ENCODE measurements at regions not wholly inside any gene's neighbourhood (a gene's known extent, or its start where the extent isn't known, plus 50 kb on each side); places are given as distances from the start of the nearest gene placed in this dataset.

DNA sequence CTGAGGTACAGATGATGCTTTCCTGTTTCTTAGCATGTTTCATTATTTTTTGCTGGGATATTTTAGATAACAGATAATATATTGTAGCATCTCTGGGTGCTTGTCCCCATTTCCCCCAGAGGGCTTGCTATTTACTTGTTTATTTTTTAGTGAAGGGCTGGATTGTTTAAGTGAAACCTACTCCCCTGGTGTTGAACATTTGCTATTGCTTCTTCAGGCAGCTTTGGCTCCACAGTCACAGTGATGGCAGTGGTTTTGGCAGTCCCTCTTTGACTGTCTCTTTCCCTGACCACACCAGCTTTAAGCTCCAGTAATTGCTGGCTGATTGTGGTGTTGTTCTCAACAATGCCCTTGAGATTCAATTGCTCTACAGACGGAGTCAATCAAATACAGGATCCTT is 128.9 kb downstream of the KLF13 start:
- no peak for DNase-seq

DNA sequence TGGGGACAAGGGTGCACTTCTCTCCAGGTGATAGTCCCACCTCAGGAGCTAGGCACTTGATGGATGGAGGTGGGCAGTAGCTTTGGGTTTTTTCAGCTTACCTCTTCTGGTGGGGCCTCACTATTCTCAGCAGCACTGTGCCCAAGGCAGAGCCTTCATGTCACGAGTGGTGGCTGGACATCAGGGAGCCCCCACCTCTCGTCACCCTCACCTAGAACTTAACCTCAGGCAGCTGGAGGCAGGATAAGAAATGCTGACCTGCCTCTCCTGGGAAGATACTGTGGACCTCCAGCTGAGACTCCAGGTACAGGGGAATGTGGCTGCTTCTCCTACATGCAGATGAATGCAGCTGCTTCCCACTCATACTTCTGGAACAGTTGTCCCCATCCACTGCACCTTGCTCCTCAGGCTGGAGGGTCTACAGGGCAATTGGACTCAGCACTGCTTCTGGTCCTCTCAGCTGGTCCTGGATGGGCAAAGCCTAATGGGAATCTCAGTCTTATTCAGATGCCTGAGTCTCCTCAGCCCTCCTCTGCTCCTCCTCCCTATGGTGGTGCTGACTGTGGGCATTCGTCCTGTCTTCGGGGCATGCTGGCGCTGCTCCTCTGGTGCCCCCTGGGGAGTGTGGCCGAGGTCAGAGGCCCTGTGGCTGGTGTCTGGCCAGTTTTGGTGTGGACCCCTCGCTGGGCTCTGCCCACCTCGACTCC is 129.9 kb downstream of the KLF13 start:
- no peak for DNase-seq

DNA sequence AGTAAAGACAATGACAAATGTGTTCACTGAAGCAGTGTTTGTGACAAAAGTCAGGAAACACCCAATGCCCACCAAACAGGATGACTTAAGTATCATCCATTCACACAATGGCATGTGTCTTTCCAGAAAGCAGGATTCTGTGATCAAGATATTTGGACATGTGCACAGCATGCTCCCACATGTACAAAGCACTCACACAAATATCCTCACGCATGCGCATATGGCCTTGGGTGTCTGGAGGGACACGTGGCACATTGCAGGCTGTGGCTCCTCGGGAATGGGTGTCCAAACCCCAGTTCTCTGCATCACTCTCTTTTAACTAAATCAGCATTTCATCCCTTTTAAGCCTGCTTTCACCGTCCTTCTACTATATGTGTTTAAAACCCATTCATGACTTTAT is 130.5 kb downstream of the KLF13 start:
- DNase-seq: no peak

DNA sequence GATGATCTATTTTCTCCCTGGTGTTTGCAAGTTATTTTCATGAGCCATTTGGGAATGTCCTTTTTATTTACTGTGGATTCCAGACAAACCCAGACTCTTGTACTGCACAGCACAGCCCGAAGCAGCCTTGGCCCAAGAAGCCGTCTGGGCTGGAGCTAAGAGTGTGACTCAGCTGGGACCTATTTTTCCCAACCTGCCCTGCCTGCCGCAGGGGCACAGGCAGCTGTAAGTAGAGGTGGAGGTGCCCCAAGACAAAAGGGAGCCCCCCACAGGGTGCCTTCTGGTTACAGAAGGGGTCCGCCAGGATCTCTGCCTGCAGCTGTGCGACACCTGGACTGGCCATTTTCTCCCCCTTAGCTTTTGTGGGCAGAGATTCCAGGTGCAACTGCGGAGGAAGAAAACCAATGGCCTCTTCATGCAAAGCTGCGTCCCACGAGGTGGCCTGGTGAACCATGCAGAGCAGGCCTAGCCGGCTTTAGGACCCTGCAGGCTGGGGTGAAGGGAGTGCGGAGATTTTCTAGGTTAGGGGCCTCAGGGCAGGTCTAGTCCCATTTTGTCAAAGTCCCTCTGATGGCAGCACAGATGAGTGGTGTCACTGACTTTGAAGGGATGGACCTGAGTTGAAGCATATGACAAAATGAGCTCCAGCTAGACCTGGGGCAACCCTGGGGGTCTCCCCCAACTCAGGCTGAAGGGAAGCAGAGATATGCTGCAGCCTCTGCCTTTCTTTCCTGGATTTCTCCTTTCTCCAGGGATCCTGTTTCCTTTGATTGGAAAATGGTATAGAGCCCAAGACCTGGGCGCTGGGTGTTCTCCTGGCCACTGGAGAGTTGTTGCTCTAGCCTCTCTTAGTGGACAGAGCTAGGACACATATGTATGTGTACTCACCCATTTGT is 131.2 kb downstream of the KLF13 start:
- DNase-seq: no peak

DNA sequence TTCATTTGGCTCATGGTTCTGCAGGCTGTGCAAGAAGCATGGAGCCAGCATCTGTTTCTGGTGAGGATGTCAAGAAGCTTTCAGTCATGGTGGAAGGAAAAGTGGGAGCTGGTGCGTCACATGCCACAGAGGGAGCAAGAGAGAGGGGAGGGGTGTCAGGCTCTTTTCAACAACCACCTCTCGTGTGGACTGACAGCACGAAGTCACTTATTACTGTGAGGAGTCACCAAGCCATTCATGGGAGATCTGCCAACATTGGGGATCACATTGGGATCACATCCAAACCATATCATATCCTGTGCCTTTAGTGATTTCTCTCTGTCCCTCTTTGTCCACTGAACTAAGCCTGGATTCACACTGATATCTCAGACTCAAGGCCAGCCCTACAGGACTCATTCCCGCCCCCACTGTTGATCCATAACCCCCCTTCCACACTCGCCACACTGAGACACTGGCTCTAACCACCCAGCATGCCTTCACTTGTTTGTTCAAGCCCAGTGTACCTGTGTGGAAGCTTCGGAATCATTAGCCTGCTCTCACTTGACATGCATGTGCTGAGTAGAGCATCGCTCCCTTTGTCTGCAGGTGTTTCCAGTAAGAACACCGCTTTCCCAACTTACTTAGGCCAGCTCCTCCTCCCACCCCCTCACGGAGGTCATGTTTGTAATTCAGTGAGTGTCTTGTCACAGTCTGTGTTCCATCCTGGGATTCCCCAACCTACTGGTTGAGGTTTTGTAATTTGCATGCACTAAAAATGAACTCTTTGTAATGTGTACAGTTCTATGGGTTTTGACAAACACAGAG is 132.2 kb downstream of the KLF13 start:
- no peak for DNase-seq

DNA sequence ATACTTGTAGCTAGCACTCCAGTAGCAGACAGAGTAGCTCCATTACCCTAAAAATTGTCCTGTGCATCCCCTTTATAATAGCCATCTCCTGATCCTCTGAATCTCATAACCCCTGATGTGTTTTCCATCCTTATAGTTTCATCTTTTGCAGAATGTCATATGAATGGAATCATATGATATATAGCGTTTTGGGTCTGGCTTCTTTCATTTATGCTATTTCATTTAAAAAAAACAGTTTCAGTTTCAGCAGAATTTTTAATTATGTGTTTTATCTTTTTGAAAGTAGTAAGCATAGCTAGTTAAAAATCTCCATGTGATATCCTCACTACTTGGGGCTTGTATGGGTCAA is 132.7 kb downstream of the KLF13 start:
- no peak for DNase-seq

DNA sequence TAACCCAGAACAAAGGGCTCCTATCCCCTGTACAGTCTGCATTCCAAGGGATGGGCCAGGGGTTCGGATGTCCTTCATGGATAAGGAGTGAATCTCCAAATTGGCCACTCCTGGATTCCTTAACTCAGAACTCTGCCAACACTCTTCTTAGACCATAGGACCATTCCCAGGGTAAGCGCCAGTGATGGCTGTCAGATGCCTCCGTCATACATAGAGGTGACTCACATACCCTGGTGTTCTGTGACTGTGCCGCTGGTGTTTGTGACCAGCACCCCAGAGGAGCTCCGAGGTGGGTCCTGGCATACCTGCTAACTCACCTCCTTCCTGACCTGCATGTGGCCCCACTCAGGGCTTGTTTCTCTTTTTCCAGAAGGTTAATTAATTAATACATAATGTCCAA is 134.7 kb downstream of the KLF13 start:
- DNase-seq: no peak

DNA sequence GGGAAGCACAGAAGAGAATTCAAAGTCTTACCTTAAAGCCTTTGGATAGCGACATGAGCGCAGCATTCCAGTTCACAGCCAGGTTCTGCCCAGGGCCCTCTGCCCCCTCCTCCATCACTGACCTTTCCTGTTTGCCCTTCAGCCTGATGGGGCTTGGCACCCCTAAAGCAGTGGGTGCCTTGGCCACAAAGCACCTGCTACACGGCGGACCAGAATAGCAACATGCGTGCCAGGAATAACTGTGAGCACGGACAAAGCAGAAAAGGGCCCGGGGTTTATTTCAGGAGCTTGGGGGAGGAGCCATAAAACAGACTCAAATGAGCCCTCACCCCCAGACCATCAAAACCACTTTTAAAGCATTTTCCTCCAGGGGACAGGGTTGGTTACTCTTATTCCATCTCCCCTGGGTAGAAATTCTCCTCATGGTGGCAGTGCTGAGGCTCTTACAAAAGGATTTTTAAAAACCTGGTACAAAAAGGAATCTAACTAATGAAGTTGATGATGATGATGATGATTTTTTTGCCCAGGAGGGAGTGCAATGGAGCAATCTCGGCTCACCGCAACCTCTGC is 135.4 kb downstream of the KLF13 start:
- DNase-seq: no peak

DNA sequence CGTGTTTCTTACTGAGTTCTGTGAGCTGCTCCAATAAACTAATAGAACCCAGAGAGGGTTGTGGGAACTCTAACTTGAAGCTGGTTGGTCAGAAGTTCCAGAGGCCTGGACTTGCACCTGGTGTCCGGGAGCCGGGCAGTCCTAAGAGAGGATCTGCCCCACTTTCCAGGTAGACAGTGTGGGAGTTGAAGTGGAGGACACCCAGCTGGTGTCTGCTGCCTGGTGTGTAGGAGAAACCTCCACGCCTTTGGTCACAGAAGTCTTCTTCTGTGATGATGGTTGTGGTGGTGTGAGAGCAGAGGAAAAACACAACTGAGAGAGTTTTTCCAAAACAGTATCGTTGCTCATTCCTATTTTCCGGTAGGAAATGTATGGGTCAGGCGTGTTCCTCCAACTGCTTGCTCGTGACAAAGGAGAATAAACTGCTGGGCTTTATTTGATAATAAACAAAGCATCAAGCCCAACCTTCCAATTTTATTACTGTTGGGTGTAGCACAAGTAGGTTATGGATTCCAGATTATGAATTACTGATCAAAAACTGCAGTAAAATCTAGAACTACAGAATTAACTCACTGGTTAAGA is 137.0 kb downstream of the KLF13 start:
- DNase-seq: no peak

DNA sequence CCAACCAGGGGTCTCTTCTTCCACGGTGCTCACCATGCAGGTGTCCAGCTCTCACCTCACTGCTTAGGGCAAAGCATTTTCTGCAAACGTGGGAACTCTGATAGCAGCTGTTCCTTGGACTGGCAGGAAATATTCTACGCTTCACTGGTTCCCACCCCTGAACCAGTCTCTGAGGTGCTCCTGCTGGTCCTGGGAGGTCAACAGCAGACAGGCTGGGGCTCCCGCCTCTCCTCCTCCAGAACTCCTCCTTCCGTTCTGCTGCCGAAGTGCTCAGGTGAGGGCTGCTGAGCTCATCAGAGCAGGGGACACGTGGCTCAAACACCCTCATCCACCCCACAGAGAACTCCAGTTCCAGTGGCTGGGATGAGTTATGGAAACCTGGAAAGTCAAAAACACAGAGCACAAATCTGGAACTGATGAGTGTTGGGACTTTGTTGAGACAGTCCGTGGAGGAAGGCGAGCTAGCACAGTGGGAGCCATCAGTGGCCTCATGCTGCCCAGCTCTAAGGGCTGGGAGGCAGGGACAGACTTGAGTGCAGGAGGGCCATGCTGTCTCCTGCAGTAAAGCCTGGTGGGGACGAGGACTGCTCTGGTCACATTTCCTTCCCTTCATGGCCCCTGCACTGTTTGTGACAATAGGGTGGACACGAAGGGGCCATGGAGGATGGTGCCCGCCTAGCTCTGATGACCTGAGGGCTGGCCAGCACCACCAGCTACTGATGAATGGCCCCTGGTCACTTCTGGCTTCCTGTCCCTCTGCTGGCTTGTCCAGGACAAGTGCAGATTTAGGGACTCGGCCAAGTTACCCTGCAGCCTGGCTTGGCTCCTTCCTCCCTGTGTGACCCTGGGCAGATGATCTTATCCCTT is 137.8 kb downstream of the KLF13 start:
- DNase-seq: no peak

DNA sequence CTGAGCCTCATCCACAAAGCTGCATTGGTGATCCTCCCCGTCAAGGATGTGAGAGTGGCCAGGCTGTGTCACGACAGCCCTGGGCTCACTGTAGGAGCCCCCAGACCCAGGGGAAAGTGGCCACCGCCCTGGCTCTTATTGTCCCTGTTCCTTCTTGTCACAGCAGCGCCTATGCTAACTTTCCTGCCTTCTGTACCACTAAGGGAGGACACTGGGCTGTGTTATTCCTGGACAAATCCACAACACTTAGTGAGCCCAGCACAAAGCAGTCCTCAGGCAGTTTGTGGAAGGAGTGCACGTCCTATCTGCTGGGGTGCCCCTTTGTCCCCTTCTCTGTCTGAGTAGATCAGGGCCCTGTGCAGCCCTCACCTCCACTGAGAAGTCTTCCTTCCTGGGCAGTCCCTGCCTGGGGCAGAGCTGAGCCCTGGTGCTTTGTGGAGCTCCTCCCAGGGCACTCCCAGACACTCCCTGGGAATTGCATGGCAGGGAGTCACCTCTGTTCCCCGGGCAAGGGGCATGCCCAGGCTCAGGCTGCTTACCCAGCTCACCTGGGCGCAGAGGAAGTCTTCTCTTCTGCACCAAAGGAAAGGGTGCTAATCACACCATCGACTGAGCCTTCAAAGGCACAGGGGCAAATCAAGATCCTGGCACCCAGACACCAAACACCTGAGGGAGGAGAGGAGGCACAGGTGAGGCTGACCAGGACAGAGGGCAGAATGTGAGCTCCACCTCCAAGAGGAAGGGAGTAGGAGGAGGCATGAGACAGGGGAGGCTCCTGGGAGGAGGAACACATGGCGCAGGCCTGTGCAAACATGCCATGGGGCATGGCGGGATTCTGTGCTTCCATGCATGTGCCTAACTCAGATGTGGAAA is 138.7 kb downstream of the KLF13 start:
- no peak for DNase-seq

DNA sequence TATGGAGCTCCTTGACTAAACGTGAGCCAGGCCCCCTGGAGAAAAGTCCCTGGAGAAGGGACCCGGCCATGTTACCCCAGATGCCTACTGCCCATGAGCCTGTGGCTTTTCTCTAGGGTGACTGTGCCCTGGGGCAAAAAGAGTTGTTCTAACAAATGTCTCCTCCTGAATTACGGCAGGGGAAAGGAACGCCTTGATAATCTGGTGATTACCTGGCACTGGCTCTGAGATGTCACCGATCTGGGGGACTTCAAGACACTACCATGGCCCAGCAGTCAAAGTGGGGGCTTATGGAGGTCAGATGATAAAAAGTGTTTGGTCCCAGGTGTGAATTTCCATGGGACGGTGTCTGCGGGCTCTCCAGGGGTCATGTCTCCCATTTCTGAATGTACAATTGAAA is 140.7 kb downstream of the KLF13 start:
- no peak for DNase-seq

DNA sequence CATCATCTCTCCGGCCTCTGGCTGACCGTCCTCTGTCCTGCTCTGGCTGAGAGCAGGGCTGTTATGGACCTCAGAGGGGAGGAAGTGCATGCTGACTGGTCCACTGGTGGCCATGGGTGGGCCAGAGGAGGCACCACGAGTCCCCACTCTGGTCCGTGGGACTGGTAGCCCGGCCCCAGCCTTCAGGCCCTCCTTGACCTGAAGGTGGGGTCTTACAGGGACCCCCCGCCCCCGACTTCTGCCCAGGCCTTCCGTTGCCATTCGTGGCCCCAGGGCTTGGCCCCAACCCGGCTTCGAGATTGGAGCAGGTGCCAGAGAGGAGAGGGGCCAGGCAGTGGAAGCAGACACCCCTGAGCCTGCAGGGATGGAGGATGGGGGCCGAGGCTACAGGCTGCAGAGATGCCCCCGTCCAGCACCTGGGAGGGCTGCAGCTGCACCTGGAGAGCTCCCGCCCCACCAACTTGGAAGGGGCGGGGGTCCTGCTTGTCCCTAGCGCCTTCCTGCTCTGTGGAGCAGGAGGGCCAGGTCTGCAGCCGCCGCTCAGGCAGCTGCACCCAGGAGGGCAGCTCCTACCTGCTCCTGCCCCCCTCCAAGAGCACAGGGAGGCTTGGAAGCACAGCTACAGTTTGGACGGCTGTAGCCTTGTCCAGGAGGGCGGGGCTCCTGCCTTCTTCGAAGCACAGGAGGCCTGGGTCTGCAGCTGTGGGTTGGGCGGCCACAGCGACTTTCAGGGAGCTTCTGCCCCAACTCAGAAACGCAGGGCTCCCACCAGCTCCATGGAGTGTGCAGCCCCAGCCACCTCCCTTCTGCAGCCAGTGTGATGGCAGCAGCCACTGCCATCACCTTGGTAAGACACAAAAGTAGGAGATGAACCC is 142.5 kb downstream of the KLF13 start:
- DNase-seq: no peak

DNA sequence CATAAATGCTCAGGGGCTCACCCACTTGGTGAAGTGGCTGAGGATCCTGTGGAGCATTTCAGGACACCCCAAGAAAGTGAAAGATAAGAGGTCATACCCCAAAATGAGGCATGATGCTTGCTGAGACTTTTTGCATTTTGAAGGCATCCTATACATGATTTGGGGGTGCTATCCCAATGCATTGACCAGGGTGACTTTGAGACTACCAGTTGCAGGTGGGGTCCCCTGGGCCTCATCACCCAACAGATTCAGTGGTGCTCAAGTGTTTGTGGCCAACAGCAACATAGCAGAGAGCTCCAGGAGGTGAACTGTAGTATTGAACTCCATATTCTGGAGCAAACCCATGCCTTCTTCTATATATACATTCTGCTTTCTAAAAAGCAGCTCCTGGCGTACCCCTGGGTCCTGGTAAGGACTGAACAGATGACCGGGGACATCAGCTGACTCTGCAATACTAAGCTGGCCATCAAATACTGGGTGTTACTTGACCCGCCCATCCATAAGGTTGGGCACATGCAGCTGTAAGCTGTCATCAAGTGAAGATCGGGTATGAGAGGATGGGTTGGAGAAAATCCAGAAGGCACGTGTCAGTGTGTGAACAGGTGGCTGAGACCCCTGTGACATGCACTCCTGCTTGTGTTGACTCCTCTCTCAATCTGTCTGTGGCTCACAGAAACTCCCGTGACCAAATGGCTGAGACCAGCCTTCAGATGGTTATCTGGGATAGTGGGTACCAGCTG is 143.3 kb downstream of the KLF13 start:
- no peak for DNase-seq

DNA sequence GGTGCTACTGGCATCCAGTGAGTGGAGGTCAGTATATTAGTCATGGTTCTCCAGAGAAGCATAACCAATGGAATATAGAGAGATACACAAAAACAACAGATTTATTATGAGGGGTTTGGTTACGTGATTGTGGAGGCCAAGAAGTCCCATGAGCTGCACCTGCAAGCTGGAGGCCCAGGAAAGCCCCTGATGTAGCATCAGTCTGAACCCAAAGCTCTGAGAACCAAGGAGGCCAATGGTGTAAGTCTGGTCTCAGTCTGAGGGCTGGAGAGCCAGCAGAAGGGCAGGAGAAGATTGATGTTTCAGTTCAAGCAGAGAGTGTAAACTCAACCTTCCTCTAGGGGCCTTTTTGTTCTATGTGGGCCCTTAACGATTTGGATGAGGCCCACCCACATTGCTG is 144.1 kb downstream of the KLF13 start:
- DNase-seq: no peak

DNA sequence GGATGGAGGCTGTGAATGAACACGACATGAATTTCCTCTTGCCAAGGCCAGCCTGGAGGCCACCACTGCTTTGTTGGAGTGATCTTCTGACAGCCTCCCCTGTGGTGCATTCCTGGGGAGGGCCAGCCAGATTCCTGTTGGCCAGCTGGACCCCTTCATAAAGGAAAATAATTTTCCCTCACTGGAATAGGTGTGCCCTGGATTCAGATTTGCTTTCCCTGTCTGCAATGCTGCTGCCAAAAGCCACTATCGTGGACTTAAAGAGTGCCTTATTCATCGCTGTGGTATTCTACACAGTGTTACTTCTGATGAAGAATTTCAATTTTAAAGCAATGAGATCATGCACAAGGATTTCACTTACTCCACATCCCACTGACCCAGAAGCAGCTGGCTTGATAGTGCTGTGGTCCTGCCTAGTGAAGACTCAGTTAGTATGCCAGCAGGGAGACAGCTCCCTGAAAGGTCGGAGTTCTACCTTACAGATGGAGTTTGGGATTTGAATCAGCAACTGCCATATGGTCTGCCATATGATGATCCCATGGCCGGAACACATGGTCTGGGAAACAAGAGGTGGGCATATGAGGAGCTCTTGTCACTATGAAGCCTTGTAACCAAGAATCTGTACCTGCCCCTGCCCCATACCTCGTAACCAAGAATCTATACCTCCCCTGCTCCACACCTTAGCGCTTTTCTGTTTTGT is 145.2 kb downstream of the KLF13 start:
- DNase-seq: no peak

Data from hypothalamus (tissue), 51 donors.